ENCODE measurements at regions not wholly inside any gene's neighbourhood (a gene's known extent, or its start where the extent isn't known, plus 50 kb on each side); places are given as distances from the start of the nearest gene placed in this dataset.
"Not testable (repeated sequence)": the region's sequence is repeated elsewhere in the genome, so short reads cannot be mapped to it uniquely, and the experiment has no call there.

GRCh38 chr4:4913628-4914027, 54.2 kb downstream of the MSX1 start:
- no peak for DNase-seq (ENCODE audit: low read depth)

DNA sequence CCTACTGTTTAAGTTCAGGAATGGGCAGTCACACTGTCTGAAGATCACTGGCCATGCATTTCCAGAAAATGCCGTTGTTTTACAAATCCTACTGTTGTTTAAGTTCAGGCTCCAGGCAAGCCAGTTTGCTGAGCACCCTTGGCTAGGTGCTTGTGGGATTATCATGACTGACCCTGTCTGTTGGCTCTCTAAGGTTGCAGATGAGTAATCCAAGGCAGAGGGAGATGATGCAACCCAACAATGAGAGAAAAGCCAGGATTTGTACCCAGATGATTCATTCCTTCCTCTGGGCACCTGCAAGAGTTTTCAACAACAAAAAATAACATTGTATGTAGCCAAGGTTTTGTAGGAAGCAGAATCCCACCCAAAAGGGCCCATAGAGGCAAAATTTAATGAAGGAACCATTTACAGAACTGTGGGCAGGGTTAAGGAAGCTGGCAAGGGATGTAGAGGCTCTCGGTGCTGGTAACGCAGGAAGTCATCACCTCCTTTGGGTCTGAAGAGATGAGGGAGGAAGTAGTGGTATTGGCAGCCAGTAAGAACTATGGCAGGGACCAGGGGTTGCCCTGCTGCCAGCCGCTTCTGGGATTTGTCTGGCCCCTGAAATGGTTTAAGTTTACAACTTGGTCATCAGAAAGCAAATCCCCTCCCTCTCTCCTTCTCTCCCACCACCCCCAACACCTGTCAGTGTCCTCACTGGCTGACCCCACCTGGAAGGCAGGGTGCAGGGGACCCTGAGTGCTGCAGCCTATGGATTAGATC, 54.8 kb downstream of the MSX1 start:
- peak; percentile 23 for DNase-seq (ENCODE audit: low read depth)

- DNase-seq (ENCODE audit: low read depth), result no peak
Measured at GRCh38 chr4:4914965-4915845, 55.7 kb downstream of the MSX1 start.

DNA sequence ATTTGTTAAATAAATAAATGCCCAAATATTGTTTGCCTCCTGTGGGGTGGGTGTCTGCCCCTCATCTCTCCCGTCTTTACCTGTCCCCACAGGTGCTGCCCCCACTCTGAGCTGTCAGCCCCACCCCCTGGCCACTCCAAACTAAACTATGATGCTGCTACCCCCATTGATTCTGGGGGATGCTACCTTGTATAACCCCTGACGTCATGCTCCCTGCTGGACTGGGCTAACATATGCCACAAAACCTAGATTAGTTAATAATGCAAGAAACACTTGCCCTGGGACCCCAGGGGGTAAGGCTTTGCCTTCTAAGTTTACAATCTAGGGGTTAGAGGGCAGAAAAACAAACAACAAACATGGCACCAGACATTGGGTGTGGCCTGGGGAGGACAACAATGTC, 58.6 kb downstream of the MSX1 start:
- no peak for DNase-seq (ENCODE audit: low read depth)

- peak; percentile 42 for DNase-seq (ENCODE audit: low read depth)
Measured at GRCh38 chr4:4919927-4920326, 60.5 kb downstream of the MSX1 start.

GRCh38 chr4:4921077-4921476, 61.6 kb downstream of the MSX1 start:
- no peak for DNase-seq (ENCODE audit: low read depth)

DNA sequence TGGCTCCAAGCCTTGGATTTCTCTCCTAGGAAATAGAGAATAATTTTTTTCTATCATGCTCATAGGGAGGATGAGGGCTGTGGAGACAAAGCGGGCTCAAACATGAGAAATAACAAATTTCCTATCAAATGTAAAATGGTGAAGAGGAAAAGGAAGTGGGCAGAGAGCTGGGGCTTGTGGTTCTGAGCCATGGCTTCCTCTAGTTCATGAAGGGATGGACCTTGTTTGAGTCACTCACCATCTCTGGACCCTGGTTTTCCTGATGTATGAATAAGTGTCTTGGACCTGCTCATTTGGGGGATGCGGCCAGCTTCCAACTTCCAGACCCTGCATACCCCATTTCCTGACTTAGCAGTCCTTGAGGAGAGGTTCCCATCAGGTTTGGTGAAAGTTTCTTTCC, 63.0 kb downstream of the MSX1 start:
- no peak for DNase-seq (ENCODE audit: low read depth)

DNA sequence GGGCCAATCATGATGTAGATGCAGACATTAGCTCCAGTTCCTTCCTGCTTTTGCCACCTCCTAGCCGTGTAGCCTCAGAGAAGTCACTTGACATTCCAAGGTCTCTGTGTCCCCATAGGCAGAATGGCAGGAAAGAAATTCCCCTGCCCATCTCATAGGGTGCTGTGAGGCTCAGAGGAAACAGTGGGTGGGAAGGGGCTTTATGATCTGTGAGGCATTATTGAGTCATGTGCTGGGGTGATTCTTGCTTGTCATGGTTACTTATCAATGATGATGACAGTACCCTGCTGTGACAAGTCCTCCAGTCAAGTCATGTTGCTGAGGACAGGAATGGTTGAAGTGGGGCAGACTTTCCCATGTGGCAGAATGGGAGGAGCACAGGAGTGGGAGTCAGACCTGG, 63.7 kb downstream of the MSX1 start:
- DNase-seq (ENCODE audit: low read depth), result no peak

DNA sequence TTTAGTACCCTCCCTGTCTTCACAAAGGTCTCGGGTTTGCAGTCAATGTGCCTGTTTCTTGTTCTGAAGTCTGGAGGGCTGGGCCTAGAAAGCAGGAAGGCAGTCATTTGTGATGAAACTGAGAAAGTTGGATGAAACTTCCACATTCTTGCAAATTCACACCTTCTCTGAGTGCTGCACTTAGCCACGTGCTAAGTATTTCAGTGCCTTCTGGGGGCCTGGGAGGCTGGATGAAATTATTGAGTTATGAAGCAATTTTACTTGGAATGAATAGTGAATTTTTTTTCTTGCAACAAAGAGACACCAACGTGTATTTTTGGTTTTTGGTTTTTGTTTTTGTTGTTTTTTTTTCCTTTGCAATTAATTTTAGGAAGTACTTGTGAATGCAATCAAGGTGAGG, 71.2 kb downstream of the MSX1 start:
- DNase-seq (ENCODE audit: low read depth), result no peak

- DNase-seq (ENCODE audit: low read depth), result no peak
Measured at GRCh38 chr4:4935974-4936373, 76.5 kb downstream of the MSX1 start.

GRCh38 chr4:4937926-4938325, 78.5 kb downstream of the MSX1 start:
- DNase-seq (ENCODE audit: low read depth), result no peak

DNA sequence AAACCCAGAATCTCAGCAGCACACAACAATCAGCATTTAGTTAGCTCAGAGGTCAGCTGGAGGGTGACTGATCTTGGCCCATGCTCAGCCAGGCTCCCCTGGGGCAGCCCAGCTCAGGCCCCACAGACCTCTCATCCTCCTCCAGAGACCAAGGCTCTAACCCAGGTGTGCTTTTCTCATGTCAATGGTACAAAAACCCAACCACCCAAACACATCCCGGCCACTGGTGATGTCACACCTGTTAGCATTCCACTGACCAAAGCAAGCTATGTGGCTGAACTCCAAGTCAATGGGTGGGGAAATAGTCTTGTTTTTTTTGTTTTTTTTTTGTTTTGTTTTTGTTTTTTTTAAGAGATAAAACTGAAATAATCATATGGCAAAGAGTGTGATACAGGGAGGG, 77.5 kb downstream of the CYTL1 start:
- DNase-seq (ENCODE audit: low read depth), result no peak

GRCh38 chr4:4942658-4943057, 76.6 kb downstream of the CYTL1 start:
- no peak for DNase-seq (ENCODE audit: low read depth)

DNA sequence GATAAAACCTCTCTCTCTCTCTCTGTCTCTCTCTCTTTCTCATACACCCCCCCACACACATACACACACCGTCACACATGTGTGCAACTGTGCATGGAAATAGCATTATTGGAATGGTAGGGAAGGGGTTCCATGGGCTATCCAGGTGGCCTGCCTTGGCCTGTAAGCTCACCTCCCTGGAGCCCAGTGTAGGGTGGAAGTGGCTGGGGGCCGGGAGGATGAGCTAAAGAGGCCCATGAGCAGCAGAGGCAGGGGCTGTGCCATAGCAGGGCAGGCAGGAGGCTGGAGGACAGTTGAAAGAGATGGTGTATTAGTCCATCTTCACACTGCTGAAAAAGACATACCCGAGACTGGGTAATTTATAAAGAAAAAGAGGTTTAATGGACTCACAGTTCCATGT, 74.2 kb downstream of the CYTL1 start:
- DNase-seq (ENCODE audit: low read depth), result no peak

DNA sequence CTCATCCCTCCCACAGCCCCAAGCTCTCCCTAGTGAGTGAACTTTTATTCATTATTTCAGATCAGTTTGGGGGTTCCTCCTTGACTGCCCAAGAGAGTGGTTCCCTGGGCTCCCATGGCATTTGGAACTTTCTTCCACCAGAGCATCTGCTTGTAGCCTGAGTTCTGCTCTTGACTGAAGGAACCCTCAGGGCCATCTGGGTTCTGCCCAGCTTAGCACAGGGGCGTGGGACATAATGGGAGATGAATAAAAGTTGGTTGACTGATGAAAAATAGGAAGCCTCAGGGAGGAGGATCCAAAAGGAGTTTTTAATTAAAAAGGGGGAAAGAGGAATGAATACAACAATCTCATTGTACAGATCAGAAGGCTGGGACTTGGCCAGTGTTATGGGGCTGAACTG, 73.4 kb downstream of the CYTL1 start:
- no peak for DNase-seq (ENCODE audit: low read depth)

DNA sequence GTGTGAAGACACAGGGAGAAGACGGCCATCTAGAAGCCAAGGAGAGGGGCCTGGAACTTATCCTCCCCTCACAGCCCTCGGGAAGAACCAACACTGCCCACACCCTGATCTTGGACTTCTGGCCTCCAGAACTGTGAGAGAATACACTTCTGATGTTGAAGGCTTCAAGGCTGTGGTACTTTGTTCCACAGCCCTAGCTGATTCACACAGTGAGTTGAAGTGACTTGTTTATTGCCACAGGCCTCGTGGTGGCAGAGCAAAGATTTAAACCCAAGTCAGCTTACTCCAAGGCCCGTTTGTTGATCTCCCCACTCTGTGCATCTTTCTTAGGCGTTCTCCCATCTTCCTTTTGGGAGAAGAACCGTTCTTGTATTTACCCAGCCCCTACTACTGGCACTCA, 72.8 kb downstream of the CYTL1 start:
- no peak for DNase-seq (ENCODE audit: low read depth)

- no peak for DNase-seq (ENCODE audit: low read depth)
Measured at GRCh38 chr4:4947721-4948120, 71.5 kb downstream of the CYTL1 start.

DNA sequence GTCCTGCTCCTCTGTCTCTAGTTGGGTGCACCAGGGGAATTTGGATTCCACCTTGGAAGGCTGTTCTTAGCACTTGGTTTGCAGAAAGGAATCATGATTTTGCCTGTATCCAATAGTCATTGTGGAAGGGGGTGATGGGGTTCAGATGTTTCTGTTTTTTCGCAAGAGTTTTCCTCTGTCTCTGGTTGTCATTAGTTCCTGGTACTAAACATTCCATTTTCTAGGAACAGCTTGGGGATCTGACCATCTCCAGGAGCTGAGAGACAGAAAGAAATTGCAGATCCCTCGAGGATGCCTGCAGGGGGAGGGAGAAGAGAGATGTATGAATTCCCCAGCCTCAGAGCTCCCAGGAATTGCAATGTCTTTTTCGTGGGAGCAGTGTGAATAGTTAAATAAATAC, 70.9 kb downstream of the CYTL1 start:
- DNase-seq (ENCODE audit: low read depth), result peak; percentile 6

DNA sequence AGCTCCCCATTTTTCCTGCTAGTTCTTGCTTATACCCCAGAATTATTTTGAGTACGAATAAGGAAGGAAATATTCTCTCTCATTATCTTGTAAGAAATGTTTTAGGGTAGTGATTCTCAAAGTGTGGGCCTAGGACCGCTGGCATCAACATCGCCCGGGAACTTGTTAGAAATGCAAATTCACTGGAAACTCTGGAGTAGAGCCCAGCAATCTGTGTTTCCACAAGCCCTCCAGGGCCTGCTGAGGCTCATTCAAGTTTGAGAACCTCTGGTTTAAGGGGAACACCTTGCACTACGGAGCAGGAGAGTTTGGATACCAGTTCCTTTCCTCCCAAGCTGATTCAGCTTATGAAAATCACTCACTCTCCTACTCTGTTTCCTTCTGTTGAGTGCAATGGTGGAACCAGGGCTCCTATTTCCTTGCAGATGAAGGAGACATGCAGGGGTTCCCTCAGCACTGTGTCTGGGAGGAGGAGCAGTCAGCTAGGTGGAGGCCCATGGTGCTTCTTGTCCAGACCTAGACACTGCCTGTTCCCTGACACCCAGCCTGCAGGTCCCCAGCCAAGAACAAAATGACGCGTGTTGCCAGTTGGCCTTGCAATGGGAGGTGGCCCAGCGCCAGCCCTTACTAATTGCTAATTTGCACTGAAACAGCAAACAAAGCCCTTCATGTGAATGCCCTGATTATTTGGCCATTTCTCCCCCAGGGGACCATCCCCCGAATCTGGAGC, 68.5 kb downstream of the CYTL1 start:
- no peak for DNase-seq (ENCODE audit: low read depth)

GRCh38 chr4:4952273-4952672, 67.0 kb downstream of the CYTL1 start:
- peak; percentile 6 for DNase-seq (ENCODE audit: low read depth)

DNA sequence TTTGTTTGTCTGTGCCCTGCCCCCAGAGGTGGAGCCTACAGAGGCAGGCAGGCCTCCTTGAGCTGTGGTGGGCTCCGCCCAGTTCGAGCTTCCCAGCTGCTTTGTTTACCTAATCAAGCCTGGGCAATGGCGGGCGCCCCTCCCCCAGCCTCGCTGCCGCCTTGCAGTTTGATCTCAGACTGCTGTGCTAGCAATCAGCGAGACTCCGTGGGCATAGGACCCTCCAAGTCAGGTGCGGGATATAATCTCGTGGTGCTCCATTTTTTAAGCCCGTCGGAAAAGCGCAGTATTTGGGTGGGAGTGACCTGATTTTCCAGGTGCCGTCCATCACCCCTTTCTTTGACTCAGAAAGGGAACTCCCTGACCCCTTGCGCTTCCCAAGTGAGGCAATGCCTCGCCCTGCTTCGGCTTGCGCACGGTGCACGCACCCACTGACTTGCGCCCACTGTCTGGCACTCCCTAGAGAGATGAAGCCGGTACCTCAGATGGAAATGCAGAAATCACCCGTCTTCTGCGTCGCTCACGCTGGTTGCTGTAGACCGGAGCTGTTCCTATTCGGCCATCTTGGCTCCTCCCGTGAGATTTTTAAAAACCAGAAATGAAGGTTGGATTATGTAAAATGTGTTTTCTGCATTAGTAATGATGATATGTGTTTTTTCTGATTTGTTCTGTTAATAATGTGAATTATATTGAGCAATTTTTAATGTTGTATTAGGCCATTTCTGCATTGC, 59.7 kb downstream of the CYTL1 start:
- DNase-seq (ENCODE audit: low read depth), result not testable (repeated sequence)

DNA sequence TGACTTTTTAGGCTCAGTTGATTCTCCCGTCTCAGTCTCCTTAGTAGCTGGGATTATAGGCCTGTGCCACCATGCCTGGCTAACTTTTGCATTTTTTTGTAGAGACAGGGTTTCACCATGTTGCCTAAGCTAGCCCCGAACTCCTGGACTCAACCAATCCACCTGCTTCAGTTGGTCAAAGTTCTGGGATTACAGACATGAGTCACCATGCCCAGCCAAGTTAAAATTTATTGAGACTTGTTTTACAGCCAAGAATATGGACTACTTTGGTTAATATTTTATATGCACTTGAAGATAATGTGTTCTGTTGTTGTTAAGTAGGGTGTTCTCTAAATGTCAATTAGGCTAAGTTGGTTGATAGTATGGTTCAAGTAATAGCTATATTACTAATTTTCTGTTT, 58.7 kb downstream of the CYTL1 start:
- DNase-seq (ENCODE audit: low read depth), result no peak

All from EH (cell line).